Fibroblast of lung (primary cell): ENCODE measurements at regions not wholly inside any gene's neighbourhood (a gene's known extent, or its start where the extent isn't known, plus 50 kb on each side); places are given as distances from the start of the nearest gene placed in this dataset.

ENCODE experiments used
- DNase-seq, 2 donors: peaks; one replicate each; pipeline versions ENCODE4 v3.0.0 to v3.0.0-alpha.2; 2010; ENCODE audit warnings: low read depth in 2 of 2
- H2AFZ ChIP-seq: 2 replicates; pipeline ENCODE4 v1.5.1; 2012; ENCODE audit warnings: low read length, control low read depth, inconsistent platforms
- H3K27ac ChIP-seq: 2 replicates; pipeline ENCODE4 v1.5.1; 2011; ENCODE audit warnings: low read length, control low read depth; ENCODE audit not compliant: insufficient read depth
- H3K27me3 ChIP-seq: 2 replicates; pipeline ENCODE4 v1.5.1; 2011; ENCODE audit warnings: mild to moderate bottlenecking, low read length; ENCODE audit not compliant: control insufficient read depth, insufficient read depth
- H3K36me3 ChIP-seq: 2 replicates; pipeline ENCODE4 v1.5.1; 2011; ENCODE audit warnings: low read length; ENCODE audit not compliant: control insufficient read depth, insufficient read depth
- H3K4me1 ChIP-seq: 2 replicates; pipeline ENCODE4 v1.5.1; 2011; ENCODE audit warnings: low read length; ENCODE audit not compliant: control insufficient read depth, insufficient read depth; ENCODE audit errors: extremely low read depth
- H3K4me2 ChIP-seq: 2 replicates; pipeline ENCODE4 v1.5.1; 2011; ENCODE audit warnings: low read length, control low read depth; ENCODE audit not compliant: insufficient read depth; ENCODE audit errors: extremely low read depth
- H3K4me3 ChIP-seq, 4 experiments: fragments of 200-600 bp in 1 of 4; sonication (generic) in 1 of 4; replicated peaks in 1 of 4; 2 replicates each; pipeline ENCODE4 v1.5.1; 2011 to 2016; ENCODE audit warnings: low read length in 4 of 4, low read depth in 3 of 4, mild to moderate bottlenecking in 3 of 4, control low read depth in 2 of 4, inconsistent platforms in 1 of 4, mixed read lengths in 1 of 4; ENCODE audit not compliant: insufficient read depth in 1 of 4; ENCODE audit errors: control extremely low read depth in 1 of 4
- H3K79me2 ChIP-seq: 2 replicates; pipeline ENCODE4 v1.5.1; 2012; ENCODE audit warnings: mild to moderate bottlenecking, low read length, inconsistent platforms; ENCODE audit not compliant: control insufficient read depth, insufficient read depth
- H3K9ac ChIP-seq: 2 replicates; pipeline ENCODE4 v1.5.1; 2011; ENCODE audit warnings: mild to moderate bottlenecking, low read length, control low read depth; ENCODE audit not compliant: insufficient read depth
- H3K9me3 ChIP-seq: 2 replicates; pipeline ENCODE4 v1.5.1; 2012; ENCODE audit warnings: low read depth, low read length; ENCODE audit not compliant: control insufficient read depth, insufficient read depth
- H4K20me1 ChIP-seq: 2 replicates; pipeline ENCODE4 v1.5.1; 2011; ENCODE audit warnings: low read length; ENCODE audit not compliant: control insufficient read depth, insufficient read depth; ENCODE audit errors: extremely low read depth
- EZH2 ChIP-seq: IDR thresholded peaks from 2 replicates; pipeline ENCODE4 v1.5.1; 2012; ENCODE audit warnings: low read length, control low read depth, mild to moderate bottlenecking; ENCODE audit errors: missing control alignments
- TF ChIP-seq, protein P1 (sequence below), 2 donors: IDR thresholded peaks in 1 of 2; conservative IDR thresholded peaks in 1 of 2; 1 replicate in 1 of 2; 2 replicates in 1 of 2; pipeline ENCODE4 v1.5.1; 2011 to 2012; ENCODE audit warnings: low read length in 2 of 2, control low read depth in 1 of 2, inconsistent platforms in 1 of 2, low read depth in 1 of 2, mild to moderate bottlenecking in 1 of 2

DNA sequence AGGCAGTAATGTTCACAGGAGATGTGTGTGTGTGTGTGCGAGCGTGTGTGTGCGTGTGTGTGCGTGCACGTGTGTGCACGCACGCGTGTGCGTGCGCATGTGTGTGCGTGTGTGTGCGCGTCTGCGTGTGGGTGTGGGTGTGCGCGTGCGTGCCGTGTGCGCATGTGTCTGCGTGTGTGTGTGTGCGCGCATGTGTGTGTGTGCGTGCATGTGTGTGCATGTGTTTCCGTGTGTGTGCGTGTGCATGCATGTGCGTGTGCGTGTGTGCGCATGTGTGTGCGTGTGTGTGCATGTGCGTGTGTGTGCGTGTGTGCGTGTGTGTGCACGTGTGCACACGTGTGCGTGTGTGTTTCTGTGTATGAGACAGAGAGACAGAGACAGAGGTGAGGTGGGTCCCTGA is 136.0 kb upstream of the CST7 start:
- no peak overlapping the region for H3K4me2 ChIP-seq
- H3K27ac ChIP-seq, result no peak overlapping the region
- no peak for DNase-seq
- H3K9ac ChIP-seq, result no peak overlapping the region
- H4K20me1 ChIP-seq, result no peaks in the 10 kb centered on the region
- no peak overlapping the region for H3K4me3 ChIP-seq
- no peaks in the 10 kb centered on the region for H3K79me2 ChIP-seq
- no peaks in the 10 kb centered on the region for H3K4me1 ChIP-seq
- H3K9me3 ChIP-seq, result no peaks in the 10 kb centered on the region
- no peaks in the 10 kb centered on the region for H3K36me3 ChIP-seq
- no peak overlapping the region for H2AFZ ChIP-seq
- no peaks in the 10 kb centered on the region for H3K27me3 ChIP-seq
- no peak for TF ChIP-seq EZH2
- TF ChIP-seq, protein P1, sequence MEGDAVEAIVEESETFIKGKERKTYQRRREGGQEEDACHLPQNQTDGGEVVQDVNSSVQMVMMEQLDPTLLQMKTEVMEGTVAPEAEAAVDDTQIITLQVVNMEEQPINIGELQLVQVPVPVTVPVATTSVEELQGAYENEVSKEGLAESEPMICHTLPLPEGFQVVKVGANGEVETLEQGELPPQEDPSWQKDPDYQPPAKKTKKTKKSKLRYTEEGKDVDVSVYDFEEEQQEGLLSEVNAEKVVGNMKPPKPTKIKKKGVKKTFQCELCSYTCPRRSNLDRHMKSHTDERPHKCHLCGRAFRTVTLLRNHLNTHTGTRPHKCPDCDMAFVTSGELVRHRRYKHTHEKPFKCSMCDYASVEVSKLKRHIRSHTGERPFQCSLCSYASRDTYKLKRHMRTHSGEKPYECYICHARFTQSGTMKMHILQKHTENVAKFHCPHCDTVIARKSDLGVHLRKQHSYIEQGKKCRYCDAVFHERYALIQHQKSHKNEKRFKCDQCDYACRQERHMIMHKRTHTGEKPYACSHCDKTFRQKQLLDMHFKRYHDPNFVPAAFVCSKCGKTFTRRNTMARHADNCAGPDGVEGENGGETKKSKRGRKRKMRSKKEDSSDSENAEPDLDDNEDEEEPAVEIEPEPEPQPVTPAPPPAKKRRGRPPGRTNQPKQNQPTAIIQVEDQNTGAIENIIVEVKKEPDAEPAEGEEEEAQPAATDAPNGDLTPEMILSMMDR (conservative IDR thresholded peaks at IDR 0.05 in 1 of 2, IDR thresholded peaks at IDR 0.05 in 1 of 2; ENCODE audit: low read depth in 1 of 2, low read length in 2 of 2), result no peak

DNA sequence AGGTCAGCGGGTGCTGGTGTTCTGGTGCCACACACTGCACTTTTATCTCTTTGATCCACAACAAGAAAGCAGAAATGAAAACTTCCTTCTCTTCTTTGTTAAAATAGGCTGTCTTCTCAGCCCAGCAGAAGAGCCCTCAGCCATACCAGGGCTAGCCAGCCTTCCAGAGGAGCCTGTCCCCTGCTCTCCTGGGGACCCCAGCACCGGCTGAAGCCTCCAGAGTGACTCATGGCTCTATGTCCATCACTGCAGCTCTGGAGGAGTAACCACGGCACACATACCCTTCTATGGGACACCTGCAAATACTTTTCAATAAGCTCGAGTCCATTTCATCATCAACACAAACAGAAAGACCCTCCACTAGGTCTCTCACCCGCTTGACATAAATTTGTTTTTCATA is 135.6 kb upstream of the CST7 start:
- TF ChIP-seq, protein P1 (conservative IDR thresholded peaks at IDR 0.05 in 1 of 2, IDR thresholded peaks at IDR 0.05 in 1 of 2; ENCODE audit: low read depth in 1 of 2, low read length in 2 of 2), result no peak
- no peaks in the 10 kb centered on the region for H3K36me3 ChIP-seq
- DNase-seq, result no peak
- no peaks in the 10 kb centered on the region for H3K27me3 ChIP-seq
- H3K9me3 ChIP-seq, result no peaks in the 10 kb centered on the region
- no peaks in the 10 kb centered on the region for H3K4me1 ChIP-seq
- no peak overlapping the region for H3K4me3 ChIP-seq
- H2AFZ ChIP-seq, result no peak overlapping the region
- H3K79me2 ChIP-seq, result no peaks in the 10 kb centered on the region
- no peak overlapping the region for H3K4me2 ChIP-seq
- H3K27ac ChIP-seq, result no peak overlapping the region
- no peaks in the 10 kb centered on the region for H4K20me1 ChIP-seq
- H3K9ac ChIP-seq, result no peak overlapping the region

DNA sequence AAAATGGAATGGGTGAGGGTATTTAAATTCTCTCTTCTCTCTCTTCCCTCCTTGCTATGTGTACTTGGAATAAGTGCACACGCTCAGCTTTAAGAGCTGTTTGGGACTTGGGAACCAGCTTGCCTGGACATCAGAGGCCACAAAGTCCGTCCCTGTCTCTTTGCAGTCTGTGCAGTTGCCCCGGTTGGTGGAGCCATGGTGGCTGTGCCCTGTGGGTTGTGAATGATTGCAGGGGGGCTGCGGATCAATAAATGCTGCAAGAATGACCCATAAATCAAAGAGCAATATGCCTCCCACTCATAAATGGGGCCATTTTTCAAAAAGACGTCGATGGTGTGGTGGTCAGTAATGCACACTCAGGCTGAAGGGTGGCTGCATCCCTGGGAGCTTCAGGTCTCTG is 135.1 kb upstream of the CST7 start:
- Histone ChIP-seq H3K9ac (no peak overlapping the region), H2AFZ (no peak overlapping the region), H3K27ac (no peak overlapping the region), H3K4me1 (no peaks in the 10 kb centered on the region), H3K79me2 (no peaks in the 10 kb centered on the region), H4K20me1 (no peaks in the 10 kb centered on the region), H3K9me3 (no peaks in the 10 kb centered on the region), H3K36me3 (no peaks in the 10 kb centered on the region), H3K27me3 (no peaks in the 10 kb centered on the region), H3K4me3 (no peak overlapping the region), H3K4me2 (no peak overlapping the region)
- no peak for DNase-seq
- TF ChIP-seq, protein P1 (conservative IDR thresholded peaks at IDR 0.05 in 1 of 2, IDR thresholded peaks at IDR 0.05 in 1 of 2; ENCODE audit: low read depth in 1 of 2, low read length in 2 of 2), result no peak
